NCI-H1436 treated with DMSO at 0.1 percent for 48 hours (cell line): ENCODE measurements at regions not wholly inside any gene's neighbourhood (a gene's known extent, or its start where the extent isn't known, plus 50 kb on each side); places are given as distances from the start of the nearest gene placed in this dataset.

ENCODE experiments used
- DNase-seq: peaks from one replicate; lab custom pipeline; 2025; lab: John Stamatoyannopoulos, UW

- DNase-seq: no peak
Measured at GRCh38 chr13:111969551-111970135, 97.3 kb upstream of the SOX1 start.

- no peak for DNase-seq
Measured at GRCh38 chr13:111970494-111971141, 96.3 kb upstream of the SOX1 start.

- DNase-seq: no peak
Measured at GRCh38 chr13:111971891-111972780, 94.8 kb upstream of the SOX1 start.

GRCh38 chr13:111973186-111973585 is 93.8 kb upstream of the SOX1 start:
- no peak for DNase-seq

GRCh38 chr13:111973605-111974340 is 93.2 kb upstream of the SOX1 start:
- no peak for DNase-seq

- DNase-seq: no peak
Measured at GRCh38 chr13:111974341-111974640, 92.7 kb upstream of the SOX1 start.

GRCh38 chr13:111975539-111976473 is 91.1 kb upstream of the SOX1 start:
- DNase-seq: no peak

GRCh38 chr13:111976474-111977178 is 90.3 kb upstream of the SOX1 start:
- peak; percentile 74 for DNase-seq

GRCh38 chr13:111977179-111977506 is 89.8 kb upstream of the SOX1 start:
- DNase-seq: no peak

- DNase-seq: no peak
Measured at GRCh38 chr13:111978546-111978945, 88.4 kb upstream of the SOX1 start.

GRCh38 chr13:111980146-111980929 is 86.6 kb upstream of the SOX1 start:
- no peak for DNase-seq

- DNase-seq: no peak
Measured at GRCh38 chr13:111981006-111981405, 85.9 kb upstream of the SOX1 start.

- DNase-seq: no peak
Measured at GRCh38 chr13:111981446-111982165, 85.3 kb upstream of the SOX1 start.

- no peak for DNase-seq
Measured at GRCh38 chr13:111984349-111984748, 82.6 kb upstream of the SOX1 start.

GRCh38 chr13:111990362-111990761 is 76.6 kb upstream of the SOX1 start:
- DNase-seq: no peak

- DNase-seq: no peak
Measured at GRCh38 chr13:111992911-111993310, 74.0 kb upstream of the SOX1 start.

GRCh38 chr13:111993691-111994090 is 73.3 kb upstream of the SOX1 start:
- no peak for DNase-seq

- no peak for DNase-seq
Measured at GRCh38 chr13:111994578-111994977, 72.4 kb upstream of the SOX1 start.

GRCh38 chr13:111999352-111999751 is 67.6 kb upstream of the SOX1 start:
- no peak for DNase-seq
